ENCODE measurements at regions not wholly inside any gene's neighbourhood (a gene's known extent, or its start where the extent isn't known, plus 50 kb on each side); places are given as distances from the start of the nearest gene placed in this dataset.

GRCh38 chr9:16320338-16320902, 550.0 kb downstream of the BNC2 start:
- DNase-seq (ENCODE audit: low spot score, unreplicated experiment), result no peak
- H3K27me3 Mint-ChIP-seq, result peaks cover 21% of the 10 kb centered on the region
- H3K4me1 Mint-ChIP-seq (ENCODE audit: low read depth), result no peaks in the 10 kb centered on the region
- H3K27ac Mint-ChIP-seq, result no peak overlapping the region
- TF ChIP-seq, protein P1, sequence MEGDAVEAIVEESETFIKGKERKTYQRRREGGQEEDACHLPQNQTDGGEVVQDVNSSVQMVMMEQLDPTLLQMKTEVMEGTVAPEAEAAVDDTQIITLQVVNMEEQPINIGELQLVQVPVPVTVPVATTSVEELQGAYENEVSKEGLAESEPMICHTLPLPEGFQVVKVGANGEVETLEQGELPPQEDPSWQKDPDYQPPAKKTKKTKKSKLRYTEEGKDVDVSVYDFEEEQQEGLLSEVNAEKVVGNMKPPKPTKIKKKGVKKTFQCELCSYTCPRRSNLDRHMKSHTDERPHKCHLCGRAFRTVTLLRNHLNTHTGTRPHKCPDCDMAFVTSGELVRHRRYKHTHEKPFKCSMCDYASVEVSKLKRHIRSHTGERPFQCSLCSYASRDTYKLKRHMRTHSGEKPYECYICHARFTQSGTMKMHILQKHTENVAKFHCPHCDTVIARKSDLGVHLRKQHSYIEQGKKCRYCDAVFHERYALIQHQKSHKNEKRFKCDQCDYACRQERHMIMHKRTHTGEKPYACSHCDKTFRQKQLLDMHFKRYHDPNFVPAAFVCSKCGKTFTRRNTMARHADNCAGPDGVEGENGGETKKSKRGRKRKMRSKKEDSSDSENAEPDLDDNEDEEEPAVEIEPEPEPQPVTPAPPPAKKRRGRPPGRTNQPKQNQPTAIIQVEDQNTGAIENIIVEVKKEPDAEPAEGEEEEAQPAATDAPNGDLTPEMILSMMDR (IDR thresholded peaks at IDR 0.05; ENCODE audit: unreplicated experiment), result no peak
- H3K4me3 Mint-ChIP-seq (ENCODE audit: low read depth), result no peak overlapping the region
- peaks cover 3% of the 10 kb centered on the region for H3K9me3 Mint-ChIP-seq (ENCODE audit: low read depth)
- no peaks in the 10 kb centered on the region for H3K36me3 Mint-ChIP-seq (ENCODE audit: insufficient read depth)

- H3K36me3 Mint-ChIP-seq (ENCODE audit: insufficient read depth), result no peaks in the 10 kb centered on the region
- DNase-seq (ENCODE audit: low spot score, unreplicated experiment), result no peak
- TF ChIP-seq, protein P1 (IDR thresholded peaks at IDR 0.05; ENCODE audit: unreplicated experiment), result no peak
- peaks cover 3% of the 10 kb centered on the region for H3K9me3 Mint-ChIP-seq (ENCODE audit: low read depth)
- no peaks in the 10 kb centered on the region for H3K4me1 Mint-ChIP-seq (ENCODE audit: low read depth)
- H3K27me3 Mint-ChIP-seq, result peaks cover 15% of the 10 kb centered on the region
- no peak overlapping the region for H3K4me3 Mint-ChIP-seq (ENCODE audit: low read depth)
- no peak overlapping the region for H3K27ac Mint-ChIP-seq
Observed at GRCh38 chr9:16321461-16322119, 548.9 kb downstream of the BNC2 start.

GRCh38 chr9:16322849-16323248, 547.6 kb downstream of the BNC2 start:
- TF ChIP-seq, protein P1 (IDR thresholded peaks at IDR 0.05; ENCODE audit: unreplicated experiment), result no peak
- Mint-ChIP-seq H3K4me1 (ENCODE audit: low read depth) (no peaks in the 10 kb centered on the region), H3K36me3 (ENCODE audit: insufficient read depth) (no peaks in the 10 kb centered on the region), H3K27me3 (peaks cover 7% of the 10 kb centered on the region), H3K27ac (no peak overlapping the region), H3K4me3 (ENCODE audit: low read depth) (no peak overlapping the region), H3K9me3 (ENCODE audit: low read depth) (peaks cover 3% of the 10 kb centered on the region)
- no peak for DNase-seq (ENCODE audit: low spot score, unreplicated experiment)

- no peaks in the 10 kb centered on the region for H3K4me1 Mint-ChIP-seq (ENCODE audit: low read depth)
- H3K9me3 Mint-ChIP-seq (ENCODE audit: low read depth), result no peaks in the 10 kb centered on the region
- H3K27ac Mint-ChIP-seq, result no peak overlapping the region
- TF ChIP-seq, protein P1 (IDR thresholded peaks at IDR 0.05; ENCODE audit: unreplicated experiment), result no peak
- no peaks in the 10 kb centered on the region for H3K36me3 Mint-ChIP-seq (ENCODE audit: insufficient read depth)
- no peak for DNase-seq (ENCODE audit: low spot score, unreplicated experiment)
- H3K4me3 Mint-ChIP-seq (ENCODE audit: low read depth), result no peak overlapping the region
- H3K27me3 Mint-ChIP-seq, result peaks cover 6% of the 10 kb centered on the region
Observed at GRCh38 chr9:16325966-16326365, 544.5 kb downstream of the BNC2 start.

- no peaks in the 10 kb centered on the region for H3K9me3 Mint-ChIP-seq (ENCODE audit: low read depth)
- DNase-seq (ENCODE audit: low spot score, unreplicated experiment), result no peak
- no peaks in the 10 kb centered on the region for H3K36me3 Mint-ChIP-seq (ENCODE audit: insufficient read depth)
- no peak overlapping the region for H3K4me3 Mint-ChIP-seq (ENCODE audit: low read depth)
- H3K27ac Mint-ChIP-seq, result no peak overlapping the region
- TF ChIP-seq, protein P1 (IDR thresholded peaks at IDR 0.05; ENCODE audit: unreplicated experiment), result no peak
- peaks cover 14% of the 10 kb centered on the region for H3K27me3 Mint-ChIP-seq
- H3K4me1 Mint-ChIP-seq (ENCODE audit: low read depth), result no peaks in the 10 kb centered on the region
Observed at GRCh38 chr9:16328349-16328748, 542.1 kb downstream of the BNC2 start.
